RWPE2 (cell line): ENCODE measurements at regions not wholly inside any gene's neighbourhood (a gene's known extent, or its start where the extent isn't known, plus 50 kb on each side); places are given as distances from the start of the nearest gene placed in this dataset.

Experiments
- ATAC-seq: fragments of 200-7000 bp; cut with Tn5 transposase; 3 replicates; pipeline ENCODE4 v1.9.1; 2021; ENCODE audit warnings: low read depth
- DNase-seq: peaks from one replicate; pipeline ENCODE4 v3.0.0-alpha.2; 2020; ENCODE audit warnings: low spot score
- H3K27ac ChIP-seq: fragments of 450-650 bp; 2 replicates; pipeline ENCODE4 v1.5.1; 2017; ENCODE audit warnings: mild to moderate bottlenecking; ENCODE audit not compliant: poor library complexity, severe bottlenecking
- H3K27me3 ChIP-seq: fragments of 250-450 bp; sonication (Bioruptor Pico); 2 replicates; pipeline ENCODE4 v1.5.1; 2021; ENCODE audit warnings: mild to moderate bottlenecking, moderate library complexity; ENCODE audit not compliant: insufficient read depth, poor library complexity, severe bottlenecking
- H3K36me3 ChIP-seq: fragments of 250-450 bp; sonication (Bioruptor Pico); 2 replicates; pipeline ENCODE4 v1.5.1; 2020; ENCODE audit warnings: low read depth, mild to moderate bottlenecking, moderate library complexity
- H3K4me1 ChIP-seq: fragments of 250-450 bp; sonication (Bioruptor Pico); 2 replicates; pipeline ENCODE4 v1.5.1; 2021; ENCODE audit warnings: mild to moderate bottlenecking, moderate library complexity; ENCODE audit not compliant: insufficient read depth, poor library complexity, severe bottlenecking
- H3K4me3 ChIP-seq: fragments of 250-450 bp; sonication (Bioruptor Pico); 2 replicates; pipeline ENCODE4 v1.5.1; 2021; ENCODE audit warnings: mild to moderate bottlenecking, moderate library complexity; ENCODE audit not compliant: severe bottlenecking
- H3K9me3 ChIP-seq: fragments of 250-450 bp; sonication (Bioruptor Pico); 2 replicates; pipeline ENCODE4 v1.5.1; 2021; ENCODE audit warnings: mild to moderate bottlenecking, moderate library complexity; ENCODE audit not compliant: severe bottlenecking
- TF ChIP-seq, protein P1 (sequence below): fragments of 450-650 bp; IDR thresholded peaks from one replicate; pipeline ENCODE4 v1.5.1; 2017; ENCODE audit warnings: mild to moderate bottlenecking, moderate library complexity; ENCODE audit not compliant: poor library complexity, severe bottlenecking

DNA sequence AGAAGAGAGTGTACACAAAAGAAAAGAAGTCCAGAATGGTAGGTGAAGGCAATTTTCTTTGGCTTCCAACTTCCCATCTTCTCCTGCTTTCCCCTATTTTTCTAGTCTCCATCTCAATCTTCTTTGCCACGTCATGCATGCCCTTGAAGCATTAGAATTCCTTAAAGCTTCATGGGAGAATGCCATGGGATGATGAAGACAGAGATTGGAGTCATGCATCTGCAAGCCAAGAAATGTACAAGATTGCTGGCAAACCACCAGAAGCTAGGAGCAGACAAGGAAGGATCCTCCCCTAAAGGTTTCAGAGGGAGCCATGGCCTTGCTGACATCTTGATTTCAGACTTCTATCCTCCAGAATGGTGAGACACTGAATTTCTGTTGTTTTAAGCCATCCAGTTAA lies 305.9 kb downstream of the HRH4 start:
- H3K9me3 ChIP-seq = no peaks in the 10 kb centered on the region
- no peaks in the 10 kb centered on the region for H3K27me3 ChIP-seq
- ATAC-seq (no peak), DNase-seq (no peak)
- no peaks in the 10 kb centered on the region for H3K36me3 ChIP-seq
- H3K27ac ChIP-seq = no peak overlapping the region
- TF ChIP-seq, protein P1, sequence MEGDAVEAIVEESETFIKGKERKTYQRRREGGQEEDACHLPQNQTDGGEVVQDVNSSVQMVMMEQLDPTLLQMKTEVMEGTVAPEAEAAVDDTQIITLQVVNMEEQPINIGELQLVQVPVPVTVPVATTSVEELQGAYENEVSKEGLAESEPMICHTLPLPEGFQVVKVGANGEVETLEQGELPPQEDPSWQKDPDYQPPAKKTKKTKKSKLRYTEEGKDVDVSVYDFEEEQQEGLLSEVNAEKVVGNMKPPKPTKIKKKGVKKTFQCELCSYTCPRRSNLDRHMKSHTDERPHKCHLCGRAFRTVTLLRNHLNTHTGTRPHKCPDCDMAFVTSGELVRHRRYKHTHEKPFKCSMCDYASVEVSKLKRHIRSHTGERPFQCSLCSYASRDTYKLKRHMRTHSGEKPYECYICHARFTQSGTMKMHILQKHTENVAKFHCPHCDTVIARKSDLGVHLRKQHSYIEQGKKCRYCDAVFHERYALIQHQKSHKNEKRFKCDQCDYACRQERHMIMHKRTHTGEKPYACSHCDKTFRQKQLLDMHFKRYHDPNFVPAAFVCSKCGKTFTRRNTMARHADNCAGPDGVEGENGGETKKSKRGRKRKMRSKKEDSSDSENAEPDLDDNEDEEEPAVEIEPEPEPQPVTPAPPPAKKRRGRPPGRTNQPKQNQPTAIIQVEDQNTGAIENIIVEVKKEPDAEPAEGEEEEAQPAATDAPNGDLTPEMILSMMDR = no peak
- H3K4me1 ChIP-seq = no peaks in the 10 kb centered on the region
- H3K4me3 ChIP-seq = no peak overlapping the region

DNA sequence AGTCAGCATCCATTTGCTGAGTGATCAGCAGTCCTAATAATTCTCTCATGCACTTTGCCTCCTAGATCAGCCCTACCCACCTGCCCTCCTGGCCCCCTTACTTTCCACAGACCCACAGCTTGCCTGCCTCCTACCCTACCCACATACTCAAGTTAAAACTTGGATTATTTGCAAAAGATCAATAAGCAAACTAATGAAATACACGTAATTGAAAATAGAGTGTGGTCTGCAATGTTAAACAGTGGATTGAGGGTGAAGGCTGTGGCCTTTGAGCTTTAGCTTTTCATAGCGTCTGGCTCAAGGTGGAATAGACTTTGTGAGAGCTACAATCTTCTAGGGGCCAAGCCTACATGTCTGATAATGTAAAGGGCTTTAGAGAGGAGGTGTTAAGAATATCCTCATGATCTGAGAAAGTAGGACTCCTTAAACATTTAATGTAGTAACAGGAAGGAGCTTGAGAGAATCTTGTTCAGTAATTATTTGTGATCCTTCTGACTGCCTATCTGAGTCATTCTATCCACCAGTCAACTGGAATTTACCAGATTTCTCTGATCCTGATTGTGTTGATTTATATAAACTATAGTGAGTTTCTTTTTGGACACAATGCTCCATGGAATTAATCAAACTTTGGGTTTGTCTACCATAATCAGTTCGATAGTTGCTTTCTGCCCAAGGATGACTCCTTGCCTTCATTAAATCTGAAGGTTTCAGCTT lies 310.0 kb downstream of the HRH4 start:
- TF ChIP-seq, protein P1 = no peak
- no peaks in the 10 kb centered on the region for H3K27me3 ChIP-seq
- DNase-seq (no peak), ATAC-seq (no peak)
- H3K27ac ChIP-seq = no peak overlapping the region
- H3K9me3 ChIP-seq = no peaks in the 10 kb centered on the region
- no peak overlapping the region for H3K4me3 ChIP-seq
- H3K4me1 ChIP-seq = no peaks in the 10 kb centered on the region
- H3K36me3 ChIP-seq = no peaks in the 10 kb centered on the region

DNA sequence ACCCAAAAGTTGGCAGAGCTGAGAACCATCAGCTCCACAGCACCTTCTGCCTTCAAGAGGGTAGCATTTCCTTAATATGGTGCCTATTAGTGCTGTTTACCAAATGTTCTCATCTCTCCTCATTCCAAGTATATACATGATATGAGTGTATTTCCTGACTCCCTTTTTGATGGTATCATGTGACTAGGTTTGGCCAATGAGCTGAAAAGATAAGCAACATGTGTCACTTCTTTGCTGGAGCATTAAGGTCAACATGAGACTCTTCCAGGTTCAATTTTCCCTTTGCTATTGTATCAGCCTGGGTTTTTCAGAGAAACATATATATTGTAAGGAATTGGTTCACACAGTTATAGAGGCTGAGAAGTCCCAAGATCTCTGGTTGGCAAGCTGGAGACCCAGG lies 310.9 kb downstream of the HRH4 start:
- Histone ChIP-seq H3K4me1 (no peaks in the 10 kb centered on the region), H3K27ac (no peak overlapping the region), H3K36me3 (no peaks in the 10 kb centered on the region), H3K9me3 (no peaks in the 10 kb centered on the region), H3K4me3 (no peak overlapping the region), H3K27me3 (no peaks in the 10 kb centered on the region)
- TF ChIP-seq, protein P1 = no peak
- ATAC-seq (no peak), DNase-seq (no peak)

DNA sequence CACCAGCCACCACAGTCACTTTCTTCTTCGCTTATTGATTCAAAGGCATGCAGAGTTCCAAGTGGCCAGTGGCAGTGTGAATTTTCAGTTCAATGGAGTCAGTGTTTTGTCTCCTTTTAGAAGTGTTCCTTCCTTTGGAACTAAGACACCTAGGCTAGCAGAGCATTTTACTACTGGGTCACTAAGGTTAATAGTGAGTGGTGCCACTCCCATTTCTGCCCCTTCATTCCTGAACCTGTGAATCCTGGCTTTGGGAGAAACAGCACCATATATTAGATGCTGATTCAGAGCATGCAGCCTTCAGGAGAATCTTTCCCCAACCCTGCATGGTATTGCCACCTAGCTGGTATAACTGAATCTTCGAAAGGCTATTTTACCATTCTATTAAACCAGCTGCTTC lies 312.7 kb downstream of the HRH4 start:
- Histone ChIP-seq H3K9me3 (no peaks in the 10 kb centered on the region), H3K36me3 (no peaks in the 10 kb centered on the region), H3K4me1 (no peaks in the 10 kb centered on the region), H3K4me3 (no peak overlapping the region), H3K27me3 (no peaks in the 10 kb centered on the region), H3K27ac (no peak overlapping the region)
- TF ChIP-seq, protein P1 = no peak
- no peak for ATAC-seq
- DNase-seq = no peak

DNA sequence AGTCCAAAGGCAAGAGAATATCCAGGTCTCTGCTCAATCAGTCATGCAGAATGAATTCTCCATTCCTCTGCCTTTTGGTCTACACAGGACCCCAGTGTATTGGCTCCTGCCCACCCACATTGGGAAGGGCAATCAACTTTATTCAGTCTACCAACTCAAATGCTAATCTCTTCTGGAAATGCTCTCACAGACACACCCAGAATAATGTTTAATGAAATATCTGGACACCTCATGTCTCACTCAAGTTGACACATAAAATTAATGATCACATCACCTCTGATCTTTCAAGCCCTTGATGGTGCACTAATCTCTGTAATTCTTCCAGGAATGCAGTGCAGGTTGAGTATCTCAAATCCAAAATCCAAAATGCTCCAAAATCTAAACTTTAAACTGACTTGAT lies 315.6 kb downstream of the HRH4 start:
- no peaks in the 10 kb centered on the region for H3K4me1 ChIP-seq
- H3K36me3 ChIP-seq = no peaks in the 10 kb centered on the region
- H3K4me3 ChIP-seq = no peak overlapping the region
- TF ChIP-seq, protein P1 = no peak
- no peak overlapping the region for H3K27ac ChIP-seq
- no peaks in the 10 kb centered on the region for H3K27me3 ChIP-seq
- ATAC-seq (no peak), DNase-seq (no peak)
- no peaks in the 10 kb centered on the region for H3K9me3 ChIP-seq
